ENCODE measurements at regions not wholly inside any gene's neighbourhood (a gene's known extent, or its start where the extent isn't known, plus 50 kb on each side); places are given as distances from the start of the nearest gene placed in this dataset.

DNA sequence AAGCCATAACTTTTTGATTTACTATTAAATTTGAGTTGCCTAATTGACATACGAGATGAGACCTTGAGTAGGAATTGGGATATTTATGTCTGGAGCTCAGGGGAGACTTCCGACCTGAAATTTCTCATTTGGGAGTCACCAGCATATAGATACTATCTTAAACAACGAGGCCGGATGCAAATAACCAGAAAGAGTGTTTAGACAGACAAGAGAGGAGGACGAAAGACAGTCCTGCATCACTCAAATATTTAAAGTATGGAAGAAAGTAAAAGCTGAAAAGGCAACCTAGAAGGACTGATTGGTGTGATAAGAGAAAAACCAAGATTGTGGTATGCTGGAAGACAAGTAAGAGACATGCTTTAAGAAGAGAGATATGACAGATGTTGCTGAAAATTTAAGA, 675.0 kb upstream of the NUDT12 start:
- DNase-seq = no peak

DNA sequence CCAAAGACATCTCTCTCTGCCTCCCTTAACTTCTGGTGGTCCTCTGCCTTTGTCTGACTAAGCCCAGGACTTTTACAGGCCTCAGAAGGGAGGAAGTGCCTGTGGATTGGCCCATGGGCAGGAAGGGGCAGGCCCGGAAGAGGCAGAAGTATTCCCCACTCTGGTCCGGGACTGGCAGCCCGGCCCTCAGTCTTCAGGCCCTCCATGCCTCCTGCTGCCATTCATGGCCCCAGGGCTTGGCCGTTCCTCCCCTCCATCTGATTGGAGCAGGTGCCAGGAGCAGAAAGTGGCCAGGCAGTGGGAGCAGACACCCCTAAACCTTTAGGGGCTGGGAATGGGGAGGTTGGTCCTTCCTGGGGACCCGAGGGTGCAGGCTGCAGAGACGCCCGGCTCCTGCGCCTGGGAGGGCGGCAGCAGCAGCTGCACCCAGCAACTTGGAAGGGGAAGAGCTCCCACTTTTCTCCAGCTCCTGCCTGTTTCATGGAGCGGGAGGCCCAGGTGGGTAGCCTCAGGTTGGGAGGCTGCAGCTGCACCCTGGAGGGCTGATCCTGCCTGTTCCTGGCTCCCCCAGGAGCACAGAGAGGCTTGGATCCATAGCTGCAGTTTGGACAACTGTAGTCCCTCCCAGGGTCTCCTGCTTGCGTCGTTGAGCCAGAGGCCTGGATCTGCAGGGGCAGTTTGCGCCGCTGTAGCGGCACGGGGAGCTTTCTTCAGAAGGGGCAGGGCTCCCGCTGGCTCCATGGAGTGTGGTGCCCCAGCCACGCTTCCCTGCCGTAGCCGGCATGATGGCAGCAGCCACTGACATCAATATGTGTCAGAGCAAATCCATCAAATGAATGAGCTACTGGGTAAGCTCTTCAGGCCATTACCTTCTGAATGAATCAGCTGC, 661.5 kb upstream of the NUDT12 start:
- no peak for DNase-seq

DNA sequence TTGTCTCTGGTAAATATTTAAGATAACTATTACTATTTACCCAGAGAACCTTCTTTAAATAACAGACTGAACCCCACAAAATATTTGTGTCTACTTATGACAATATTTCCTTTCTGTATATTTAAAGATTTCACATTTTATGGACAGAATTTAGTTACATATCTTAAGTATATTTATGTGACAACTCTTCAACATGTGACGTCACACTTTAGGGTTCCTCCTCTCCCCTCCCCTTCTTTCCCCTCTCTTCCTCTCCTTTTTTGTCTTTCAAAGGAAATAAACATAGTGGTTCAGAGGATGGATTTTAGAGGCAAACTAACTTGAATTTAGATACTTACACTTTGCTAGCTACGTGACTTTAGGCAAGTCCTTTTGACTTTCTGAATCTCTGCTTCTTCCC, 655.6 kb upstream of the NUDT12 start:
- no peak for DNase-seq

DNA sequence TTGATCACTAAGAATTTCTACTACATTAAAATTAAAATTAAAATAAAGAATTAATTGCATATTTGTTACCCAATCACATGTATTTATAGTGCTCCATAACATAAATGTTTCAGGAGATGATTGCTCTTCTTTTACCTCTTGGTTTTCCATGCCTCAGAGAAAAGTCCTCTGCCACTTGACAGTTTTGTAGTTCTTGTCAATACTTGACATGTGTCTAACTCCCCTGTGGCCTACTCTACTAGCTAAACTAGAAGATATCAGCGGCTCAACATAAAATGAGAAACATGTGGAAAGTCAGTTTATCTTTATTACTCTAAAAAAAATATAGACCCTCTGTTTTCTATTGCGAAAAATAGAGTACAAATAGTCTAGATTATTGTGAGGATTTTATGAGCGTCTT, 650.6 kb upstream of the NUDT12 start:
- DNase-seq = no peak

DNA sequence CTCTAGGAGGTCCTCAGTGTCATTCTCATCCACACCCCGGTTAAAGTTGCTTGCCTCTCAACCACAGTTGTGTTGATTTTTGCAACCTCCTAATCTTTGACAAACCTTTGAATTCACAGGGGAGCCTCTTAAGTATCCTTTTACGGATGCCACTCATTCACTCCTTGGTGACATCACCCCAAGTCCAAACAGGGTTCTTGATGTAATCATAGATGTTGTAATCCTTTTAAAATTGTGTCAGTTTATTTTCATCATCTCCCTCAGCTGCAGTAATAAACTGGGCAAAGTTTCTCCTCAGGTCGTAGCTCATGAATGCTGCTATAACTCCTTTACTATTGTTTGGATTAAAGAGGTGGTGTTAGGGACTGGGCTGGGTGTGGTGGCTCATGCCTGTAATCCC, 637.2 kb upstream of the NUDT12 start:
- DNase-seq = no peak

DNA sequence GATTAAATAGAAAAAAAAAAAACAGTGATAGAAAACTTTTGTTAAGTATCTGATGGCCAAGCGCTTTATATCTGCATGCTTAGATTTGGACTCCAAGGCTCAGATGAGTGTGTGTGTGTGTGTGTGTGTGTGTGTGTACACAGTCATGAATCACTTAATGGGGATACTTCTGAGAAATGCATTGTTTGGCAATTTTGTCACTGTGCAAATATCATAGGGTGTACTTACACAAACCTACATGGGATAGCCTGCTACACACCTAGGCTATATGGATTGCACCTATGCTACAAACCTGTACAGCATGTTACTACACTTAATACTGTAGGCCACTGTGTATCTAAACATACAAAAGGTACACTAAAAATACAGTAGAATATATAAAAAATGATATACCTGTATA, 635.6 kb upstream of the NUDT12 start:
- DNase-seq = no peak

DNA sequence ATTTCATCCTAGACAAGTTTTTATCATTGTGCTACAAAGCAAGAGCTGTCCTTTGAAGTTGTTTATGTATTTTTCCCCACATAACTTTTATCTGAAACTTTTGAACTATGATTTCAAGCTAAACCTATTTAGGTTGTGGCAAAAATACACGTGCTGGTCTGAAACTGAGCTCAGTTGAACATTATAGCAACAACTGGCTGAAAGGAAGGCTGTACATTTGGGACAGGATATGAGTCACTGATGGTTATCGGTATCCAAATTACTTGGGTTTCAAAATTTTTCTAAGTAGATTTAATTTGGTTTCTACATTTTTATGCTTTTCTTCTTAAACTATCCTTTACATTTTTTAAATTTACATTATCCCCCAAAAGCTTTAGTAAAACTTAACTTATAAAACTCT, 627.3 kb upstream of the NUDT12 start:
- DNase-seq = peak; percentile 15

GRCh38 chr5:104189031-104189430, 626.4 kb upstream of the NUDT12 start:
- peak; percentile 41 for DNase-seq

DNA sequence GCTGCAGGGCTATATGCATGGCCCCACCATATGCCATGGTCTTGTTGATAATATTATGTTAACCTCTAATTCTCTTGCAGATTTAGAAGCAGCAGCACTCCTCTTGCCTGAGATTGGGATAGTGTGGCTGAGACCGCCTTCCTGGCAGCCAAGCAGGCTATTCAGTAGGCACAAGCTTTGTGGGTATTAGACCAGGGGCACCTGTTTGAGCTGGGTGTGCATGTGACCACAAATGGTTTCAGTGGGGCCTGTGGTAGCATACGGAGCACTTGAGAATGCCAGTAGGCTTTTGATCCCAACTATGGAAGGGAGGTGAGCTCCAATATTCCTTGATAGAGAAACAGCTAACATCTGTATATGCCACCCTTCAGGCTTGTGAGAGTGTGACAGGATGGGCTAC, 625.1 kb upstream of the NUDT12 start:
- DNase-seq = no peak

GRCh38 chr5:104186510-104186909, 623.9 kb upstream of the NUDT12 start:
- DNase-seq = no peak

GRCh38 chr5:104186100-104186499, 623.5 kb upstream of the NUDT12 start:
- DNase-seq = no peak

- DNase-seq = no peak
Measured at GRCh38 chr5:104184264-104184663, 621.7 kb upstream of the NUDT12 start.

DNA sequence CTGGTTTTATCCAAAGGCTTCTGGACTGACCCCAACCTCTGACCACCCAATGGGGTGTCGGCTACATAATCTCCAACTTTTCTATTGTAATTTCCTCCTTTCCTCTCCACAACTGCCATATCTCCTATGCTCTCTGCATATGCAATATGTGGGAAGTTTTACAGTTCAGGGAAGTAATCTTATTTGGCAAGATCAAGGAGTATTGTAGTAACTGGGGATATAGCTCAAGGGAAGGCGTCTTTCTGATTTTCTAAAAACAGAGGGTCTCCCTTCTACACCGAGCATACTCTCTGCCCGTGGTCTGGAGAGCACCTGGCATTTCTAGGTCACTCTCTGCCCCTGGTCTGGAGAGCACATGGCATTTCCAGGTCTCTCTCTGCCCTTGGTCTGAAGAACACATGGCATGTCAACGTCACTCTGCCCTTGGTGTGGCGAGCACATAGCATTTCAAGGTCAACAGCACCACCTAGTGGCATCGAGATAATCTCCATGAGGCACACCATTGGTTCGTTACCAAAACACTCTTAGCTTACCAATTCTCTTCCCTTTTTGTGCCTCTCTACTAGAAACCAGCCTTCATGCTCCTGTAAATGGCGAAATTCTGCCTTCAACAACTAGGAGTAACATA, 616.4 kb upstream of the NUDT12 start:
- DNase-seq = peak; percentile 19

DNA sequence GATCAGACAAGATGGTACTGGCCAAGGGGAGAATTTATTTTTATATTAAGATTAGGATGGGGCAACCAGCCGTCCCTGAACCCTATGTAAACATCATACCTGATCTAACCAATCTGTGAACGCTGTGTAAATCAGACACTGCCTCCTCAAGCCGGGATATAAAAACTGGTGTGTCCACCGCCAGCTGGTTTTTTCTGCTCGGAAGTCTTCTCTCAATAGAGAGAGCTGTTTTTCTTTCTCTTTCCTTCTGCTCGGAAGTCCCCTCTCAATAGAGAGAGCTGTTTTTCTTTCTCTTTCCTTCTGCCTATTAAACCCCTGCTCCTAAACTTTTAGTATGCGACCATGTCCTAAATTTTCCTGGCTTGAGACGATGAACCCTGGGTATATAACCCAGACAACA, 615.5 kb upstream of the NUDT12 start:
- no peak for DNase-seq

DNA sequence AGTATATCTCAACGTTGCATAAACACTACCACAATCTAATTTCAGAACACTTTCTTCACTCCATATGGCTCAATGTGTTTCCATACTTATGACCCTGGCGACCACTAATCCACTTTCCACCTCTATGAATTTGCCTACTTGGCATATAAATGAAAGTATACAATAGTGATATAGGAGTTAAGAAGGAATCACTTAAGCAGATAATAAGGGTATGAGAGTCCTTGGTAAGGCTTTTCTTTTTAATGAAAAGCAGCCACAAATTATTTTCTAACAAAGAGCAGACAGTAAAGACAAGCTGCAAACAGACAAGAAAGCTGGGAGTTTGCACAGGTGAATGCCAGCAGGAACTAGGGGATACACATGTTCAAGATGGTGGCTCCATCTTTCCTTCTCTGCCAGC, 615.1 kb upstream of the NUDT12 start:
- no peak for DNase-seq

- no peak for DNase-seq
Measured at GRCh38 chr5:104172976-104173375, 610.4 kb upstream of the NUDT12 start.

DNA sequence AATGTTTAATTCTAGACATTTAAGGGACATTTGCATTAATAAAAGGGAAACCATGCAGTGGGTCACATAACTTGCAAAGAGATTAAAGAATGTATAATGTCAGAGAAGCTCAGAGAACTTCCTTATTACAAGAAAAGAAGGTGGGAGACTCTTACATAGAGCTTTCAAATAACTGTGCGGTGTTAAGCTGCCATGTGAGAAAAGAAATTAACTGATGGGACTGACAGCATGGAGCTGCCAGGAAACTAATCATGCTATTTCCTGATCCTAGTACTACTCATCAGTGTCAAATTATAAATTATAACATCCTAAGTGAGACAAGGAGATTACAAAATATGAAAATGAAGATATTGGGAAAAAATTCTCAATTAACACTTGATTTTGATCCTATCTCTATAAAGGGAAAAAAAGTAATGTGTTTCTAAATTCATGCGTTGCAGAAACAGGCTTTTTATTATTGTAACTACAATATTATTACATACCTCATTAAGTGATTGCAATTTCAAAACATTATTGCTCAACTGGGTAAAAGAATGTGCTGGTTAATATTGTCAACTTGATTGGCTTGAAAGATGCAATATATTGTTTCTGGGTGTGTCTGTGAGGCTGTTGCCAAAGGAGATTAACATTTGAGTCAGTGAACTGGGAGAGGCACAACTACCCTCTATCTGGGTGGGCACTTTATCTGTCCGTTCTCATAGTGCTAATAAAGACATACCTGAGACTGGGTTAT, 609.5 kb upstream of the NUDT12 start:
- no peak for DNase-seq

DNA sequence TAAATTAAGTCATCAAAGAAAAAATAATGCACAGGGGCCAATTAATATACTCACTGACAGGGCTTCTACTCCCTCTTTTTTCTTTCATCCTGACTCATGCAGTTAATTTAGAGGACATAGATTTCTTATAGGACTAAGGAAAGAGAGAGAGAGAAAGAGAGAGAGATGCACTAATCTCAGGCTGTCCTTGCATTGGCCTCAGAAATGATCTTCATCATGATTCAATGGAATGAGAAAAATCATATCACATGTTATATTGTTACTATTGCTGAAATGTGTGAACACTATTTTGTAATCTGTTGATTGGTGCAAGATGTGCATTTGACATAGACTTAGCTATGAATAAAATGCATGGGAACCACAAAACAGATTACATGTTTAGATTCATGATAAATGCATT, 608.3 kb upstream of the NUDT12 start:
- DNase-seq = peak; percentile 40

DNA sequence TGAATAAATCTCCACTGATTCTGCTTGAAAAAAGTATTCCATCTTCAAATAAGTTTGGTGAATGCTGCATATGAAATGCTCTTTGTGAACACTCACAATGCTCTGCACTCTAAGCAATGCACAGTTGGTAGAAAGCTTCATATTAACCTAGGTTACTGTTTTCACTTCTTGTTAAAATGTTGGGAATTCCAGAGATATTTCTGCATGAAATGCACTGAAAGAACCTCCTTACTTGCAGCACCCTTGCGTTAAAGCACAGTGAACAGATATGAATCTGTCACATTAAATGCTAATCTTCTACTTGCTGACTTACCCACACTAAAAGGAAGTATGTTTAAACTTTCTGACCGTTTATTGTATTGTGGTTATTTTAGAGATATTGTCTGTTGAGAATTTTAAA, 584.1 kb upstream of the NUDT12 start:
- DNase-seq = no peak

DNA sequence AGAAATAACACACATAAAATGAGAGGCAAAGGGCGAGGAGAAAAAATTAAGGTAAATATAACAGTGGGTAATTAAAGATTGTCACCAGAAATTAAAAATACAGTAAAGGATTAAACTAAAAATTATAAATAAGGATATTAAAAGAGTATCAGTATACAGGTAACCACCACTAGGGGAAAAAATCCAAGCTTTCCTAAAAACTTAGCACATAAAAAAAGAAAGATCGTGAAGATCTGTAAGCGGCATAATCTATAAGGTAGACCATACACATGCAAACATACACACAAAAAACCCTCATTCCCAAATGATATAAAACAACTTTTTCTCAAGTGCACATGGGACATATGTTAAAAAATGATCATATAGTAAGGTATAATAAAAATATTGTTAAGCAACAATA, 577.3 kb upstream of the NUDT12 start:
- DNase-seq = no peak

DNA sequence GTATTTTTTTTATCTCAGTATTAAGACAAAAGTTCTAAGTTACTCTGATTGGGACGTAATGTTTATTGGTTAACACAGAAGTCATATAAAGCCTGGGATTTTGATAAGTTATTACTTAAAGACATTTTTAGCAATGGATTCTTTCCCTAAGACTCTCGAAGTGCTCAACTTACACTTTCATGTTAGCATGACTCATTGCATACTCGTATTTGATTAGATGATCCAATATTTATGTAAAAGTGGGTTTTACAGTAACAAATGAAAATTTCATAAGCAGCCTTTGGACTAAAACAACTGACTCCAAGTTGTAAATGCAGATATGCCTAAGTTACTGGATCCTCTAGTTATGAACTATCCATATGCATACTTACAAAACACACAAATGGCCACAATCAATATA, 567.7 kb upstream of the NUDT12 start:
- no peak for DNase-seq

DNA sequence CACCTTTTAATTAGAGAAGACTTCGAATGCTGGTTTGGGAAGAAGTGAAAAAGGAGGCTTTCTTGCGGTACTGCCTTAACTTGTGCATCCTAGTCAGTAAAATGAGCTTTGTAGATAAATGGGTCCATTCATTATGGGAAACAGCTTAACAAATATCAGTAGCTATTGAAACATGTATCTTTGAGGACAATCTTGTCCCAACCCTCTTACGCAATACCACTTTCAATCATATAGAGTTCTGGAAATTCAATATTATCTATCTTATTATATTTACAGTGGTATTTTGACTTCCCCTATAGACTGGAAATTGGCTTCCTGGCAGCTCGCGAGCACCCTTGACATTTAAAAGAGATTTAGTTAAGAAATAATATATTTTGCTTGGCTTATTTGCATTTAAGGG, 565.8 kb upstream of the NUDT12 start:
- DNase-seq = no peak

DNA sequence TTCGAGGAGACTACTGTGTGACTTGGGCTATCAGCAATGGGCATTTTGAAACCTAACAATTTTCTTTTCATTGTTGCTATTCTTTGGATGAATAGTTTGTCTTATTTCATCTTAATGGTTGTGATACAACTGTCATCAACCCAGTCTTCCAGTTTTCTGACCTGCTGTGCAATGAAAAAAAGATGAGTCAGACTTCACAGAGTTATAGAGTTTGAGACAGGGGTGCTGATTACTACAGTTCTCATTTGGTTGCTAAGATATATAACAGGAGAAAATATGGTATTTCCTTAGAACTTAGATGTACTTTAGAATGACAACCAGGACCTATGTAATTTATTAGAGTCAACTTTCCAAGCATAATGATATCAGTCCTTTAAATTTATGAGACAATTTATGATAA, 564.4 kb upstream of the NUDT12 start:
- DNase-seq = peak; percentile 6

GRCh38 chr5:104119529-104119928, 556.9 kb upstream of the NUDT12 start:
- no peak for DNase-seq

Data from NCI-H226 (cell line).